GM18508 (cell line): ENCODE measurements at regions not wholly inside any gene's neighbourhood (a gene's known extent, or its start where the extent isn't known, plus 50 kb on each side); places are given as distances from the start of the nearest gene placed in this dataset.
"Not testable (repeated sequence)": the region's sequence is repeated elsewhere in the genome, so short reads cannot be mapped to it uniquely, and the experiment has no call there.

Source experiments
- ATAC-seq: cut with Tn5 transposase; IDR thresholded peaks from one replicate; pipeline ENCODE4 v1.9.1; 2021; ENCODE audit warnings: moderate number of reproducible peaks; ENCODE audit not compliant: insufficient read depth, unreplicated experiment

DNA sequence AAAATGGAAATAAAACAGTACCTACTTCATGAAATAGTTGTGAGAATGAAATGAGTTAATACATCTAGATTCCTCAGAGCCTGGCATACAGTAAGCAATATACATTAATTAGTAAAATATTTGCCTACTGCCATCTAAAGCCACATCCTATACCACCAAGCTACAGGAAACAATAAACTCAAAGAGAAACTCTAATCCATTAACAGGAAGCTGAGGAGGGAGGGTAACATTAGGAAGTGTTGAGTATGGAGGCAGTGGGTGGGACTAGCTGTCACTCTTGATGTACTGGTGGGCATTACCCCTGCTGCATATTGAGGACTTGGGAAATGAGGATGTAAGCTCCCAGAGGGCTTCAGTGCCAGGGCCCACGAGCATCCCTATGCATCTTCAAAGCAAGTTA lies 396.5 kb downstream of the TNS1 start:
- ATAC-seq: no peak

GRCh38 chr2:217604527-217605194 lies 398.1 kb downstream of the TNS1 start:
- no peak for ATAC-seq

DNA sequence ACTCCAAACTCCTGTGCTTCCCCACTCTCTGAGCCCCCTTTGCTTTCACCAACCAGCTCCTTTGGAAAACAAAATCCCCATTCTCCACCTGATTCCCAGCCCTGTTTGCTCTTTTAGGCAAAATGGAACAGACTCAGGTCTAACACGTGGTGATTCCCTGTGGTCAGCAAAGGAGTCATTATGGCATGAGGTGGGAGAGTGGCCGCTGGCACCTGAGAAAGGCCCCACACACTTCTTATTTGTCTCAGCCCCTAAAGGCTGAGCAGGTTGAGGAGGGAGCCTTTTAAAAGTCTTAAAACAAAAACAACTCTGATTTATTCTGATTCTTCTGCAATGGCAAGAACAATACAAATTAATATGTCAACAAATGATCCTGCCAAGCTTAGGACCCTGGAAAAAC lies 401.2 kb downstream of the TNS1 start:
- ATAC-seq: no peak

- ATAC-seq: no peak
Measured at GRCh38 chr2:217599906-217600305, 402.9 kb downstream of the TNS1 start.

DNA sequence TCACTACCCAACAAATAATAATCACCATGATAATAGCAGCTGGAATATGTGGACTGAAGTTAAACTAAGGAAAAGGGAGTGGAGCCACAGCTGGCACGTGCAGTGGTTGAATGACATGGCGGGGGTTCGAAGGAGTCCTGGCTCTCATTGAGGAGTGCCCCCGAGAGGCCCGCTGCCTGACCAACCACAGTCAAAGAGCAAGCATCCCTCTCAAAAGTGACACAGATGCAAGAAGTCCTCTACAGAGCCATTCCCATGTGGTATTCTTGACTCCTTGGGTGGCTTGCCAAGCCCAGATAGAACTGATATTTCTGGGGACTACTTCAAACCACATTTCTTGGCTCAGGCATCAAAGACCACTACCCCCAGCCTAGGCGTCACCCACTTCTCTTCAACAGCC lies 405.1 kb downstream of the TNS1 start:
- no peak for ATAC-seq

DNA sequence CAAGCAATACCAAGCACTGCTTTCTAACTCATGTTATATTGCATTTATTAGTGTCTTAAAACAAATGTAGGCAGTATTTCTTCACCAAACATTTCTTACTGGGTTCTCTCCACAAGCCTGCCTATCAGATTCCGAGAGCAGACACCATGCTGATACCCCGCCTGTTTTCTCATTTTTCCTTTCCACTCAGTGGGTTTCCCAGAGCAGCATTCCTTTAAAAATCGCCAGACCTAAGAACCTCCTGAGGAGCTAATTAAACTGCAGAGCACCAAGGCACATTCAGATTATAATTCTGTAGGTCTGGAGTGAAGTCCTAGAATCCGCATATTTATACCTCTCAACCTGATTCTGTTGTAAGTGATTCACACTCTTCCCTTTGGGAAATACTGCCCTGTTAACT lies 405.6 kb downstream of the TNS1 start:
- no peak for ATAC-seq

DNA sequence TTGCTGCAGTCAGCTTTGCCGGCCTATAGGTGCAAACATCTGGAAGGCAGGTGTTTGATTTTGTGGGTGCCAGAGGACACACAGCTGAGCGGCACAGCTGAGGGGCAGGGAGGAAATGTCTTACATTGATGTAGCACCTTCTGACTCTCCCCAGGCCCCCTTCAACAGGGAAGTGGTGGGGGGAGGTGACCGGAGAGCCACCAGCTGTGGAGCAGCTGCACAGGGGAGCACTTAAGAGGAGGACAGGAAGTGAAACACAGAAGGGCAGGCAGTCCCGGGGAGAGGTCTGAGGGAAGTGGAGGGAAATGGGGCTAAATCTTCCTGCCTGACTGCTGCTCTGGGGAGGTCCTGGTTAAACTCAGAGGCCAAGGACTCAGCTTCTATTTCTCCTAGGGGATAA lies 409.1 kb downstream of the TNS1 start:
- ATAC-seq: no peak

DNA sequence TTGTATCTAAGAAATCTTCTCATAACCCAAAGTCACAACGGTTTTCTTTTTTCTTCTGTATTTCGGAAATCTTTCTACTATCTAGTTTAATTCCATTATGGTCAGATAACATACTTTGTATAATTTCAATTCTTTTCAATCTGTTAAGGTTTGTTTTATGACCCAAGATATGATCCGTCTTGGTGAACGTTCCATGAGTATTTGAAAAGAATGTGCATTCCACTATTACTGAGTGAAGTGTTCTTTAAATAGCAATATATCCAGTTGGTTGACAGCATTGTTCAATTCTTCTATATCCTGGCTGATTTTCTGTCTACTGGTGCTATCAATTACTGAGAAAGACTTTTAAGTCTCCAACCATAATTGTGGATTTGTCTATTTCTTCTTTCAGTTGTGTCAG lies 414.5 kb downstream of the TNS1 start:
- ATAC-seq: no peak

DNA sequence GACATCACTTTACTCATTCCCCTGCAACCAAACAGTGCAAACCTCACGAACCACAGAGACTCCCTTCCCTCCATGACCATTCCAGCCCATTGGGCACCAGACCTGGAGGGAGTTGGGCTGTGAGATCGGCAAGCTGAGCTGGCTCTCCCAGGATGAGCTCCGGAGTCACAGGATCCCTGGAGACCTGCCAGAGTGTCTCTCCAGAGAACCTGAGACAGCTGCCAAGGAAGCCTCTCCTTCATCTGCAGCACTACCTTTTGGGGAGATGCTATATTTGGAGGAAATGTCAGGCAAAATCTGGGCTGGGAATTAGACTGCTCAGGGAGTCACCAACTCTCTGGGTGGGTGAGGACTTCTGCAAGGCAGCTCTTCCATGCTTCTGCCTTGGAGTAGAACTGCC lies 417.4 kb downstream of the TNS1 start:
- no peak for ATAC-seq

DNA sequence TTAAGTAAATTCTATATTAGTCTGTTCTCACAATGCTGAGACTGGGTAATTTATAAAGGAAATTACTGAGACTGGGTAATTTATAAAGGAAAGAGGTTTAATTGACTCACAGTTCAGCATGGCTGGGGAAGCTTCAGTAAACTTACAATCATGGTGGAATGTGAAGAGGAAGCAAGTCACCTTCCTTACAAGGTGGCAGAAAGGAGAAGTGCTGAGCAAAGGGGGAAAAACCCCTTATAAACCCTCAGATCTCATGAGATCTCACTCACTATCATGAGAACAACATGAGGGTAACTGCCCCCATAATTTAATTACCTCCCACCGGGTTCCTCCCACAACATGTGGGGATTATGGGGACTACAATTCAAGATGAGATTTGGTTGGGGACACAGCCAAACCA lies 422.4 kb downstream of the TNS1 start:
- not testable (repeated sequence) for ATAC-seq

GRCh38 chr2:217573571-217573970 lies 429.2 kb downstream of the TNS1 start:
- ATAC-seq: no peak

- no peak for ATAC-seq
Measured at GRCh38 chr2:217570394-217570793, 432.4 kb downstream of the TNS1 start.

GRCh38 chr2:217568289-217568971 lies 434.4 kb downstream of the TNS1 start:
- ATAC-seq: no peak

DNA sequence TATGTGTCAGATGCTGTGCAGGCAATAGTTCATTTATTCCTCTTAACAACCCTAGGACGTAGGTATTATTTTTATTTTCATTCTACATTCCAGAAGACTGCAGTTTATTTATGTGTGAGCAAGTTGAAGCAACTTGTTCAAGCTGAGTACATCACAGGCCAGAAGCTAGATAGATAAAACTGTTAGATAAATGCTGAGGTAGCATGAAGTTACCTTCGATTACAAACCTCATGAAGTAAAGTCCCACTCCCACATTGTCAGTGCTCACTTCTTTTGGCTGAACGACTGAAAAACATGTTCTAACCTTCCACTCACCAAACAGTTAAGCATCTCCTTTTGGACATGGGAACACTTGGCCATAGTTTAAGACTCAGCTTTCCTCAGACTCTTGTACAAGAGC lies 439.2 kb downstream of the TNS1 start:
- ATAC-seq: no peak

DNA sequence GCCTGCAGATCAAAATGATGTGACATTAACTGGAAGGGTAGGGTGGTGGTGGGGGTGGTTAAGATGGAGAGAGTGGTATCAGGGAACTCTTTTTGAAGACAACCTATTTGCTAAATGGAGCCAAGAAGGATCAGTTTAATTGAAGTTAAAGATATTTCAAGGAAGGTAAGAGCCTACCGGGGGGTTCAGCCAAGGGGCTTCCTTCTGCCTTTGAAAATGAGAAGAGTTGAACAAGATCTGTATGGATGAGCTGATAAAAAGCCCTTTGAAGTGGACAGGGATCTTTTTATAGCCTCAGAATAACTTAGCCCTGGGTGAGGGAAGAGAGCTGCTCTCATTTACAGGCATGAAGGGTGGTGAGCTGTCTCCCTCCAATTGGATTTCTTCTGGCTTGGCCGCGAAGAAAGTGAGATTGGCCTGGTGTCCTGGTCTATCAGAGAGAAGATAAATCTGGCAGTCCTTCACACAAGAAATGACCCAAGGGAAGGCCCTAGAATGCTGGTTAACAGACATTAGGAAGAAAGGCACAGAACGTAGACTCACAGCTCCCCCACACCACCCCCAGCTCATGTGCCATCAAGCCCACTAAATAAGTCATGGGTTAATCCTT lies 439.8 kb downstream of the TNS1 start:
- ATAC-seq: no peak

DNA sequence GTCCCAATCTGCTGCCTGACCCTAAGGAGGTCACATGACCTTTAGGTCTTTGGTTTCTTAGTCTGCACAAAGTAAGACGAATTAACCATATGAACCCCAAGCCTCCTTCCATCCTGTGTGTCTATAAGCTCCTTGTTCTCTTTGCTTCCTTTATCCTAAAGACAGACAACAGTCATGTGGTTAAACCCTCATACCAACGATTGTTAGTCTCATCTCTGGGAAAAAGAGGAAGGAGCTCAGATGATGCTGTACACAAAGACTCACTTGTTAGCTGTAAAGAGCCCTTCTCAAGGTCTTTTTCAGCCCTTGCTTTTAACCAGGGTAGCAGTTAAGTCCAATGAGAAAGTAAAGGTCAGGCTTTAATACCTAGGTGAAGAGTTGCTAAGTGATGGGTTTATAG lies 443.7 kb downstream of the TNS1 start:
- no peak for ATAC-seq

GRCh38 chr2:217555081-217555876 lies 447.5 kb downstream of the TNS1 start:
- no peak for ATAC-seq

GRCh38 chr2:217553679-217554078 lies 449.1 kb downstream of the TNS1 start:
- ATAC-seq: no peak

DNA sequence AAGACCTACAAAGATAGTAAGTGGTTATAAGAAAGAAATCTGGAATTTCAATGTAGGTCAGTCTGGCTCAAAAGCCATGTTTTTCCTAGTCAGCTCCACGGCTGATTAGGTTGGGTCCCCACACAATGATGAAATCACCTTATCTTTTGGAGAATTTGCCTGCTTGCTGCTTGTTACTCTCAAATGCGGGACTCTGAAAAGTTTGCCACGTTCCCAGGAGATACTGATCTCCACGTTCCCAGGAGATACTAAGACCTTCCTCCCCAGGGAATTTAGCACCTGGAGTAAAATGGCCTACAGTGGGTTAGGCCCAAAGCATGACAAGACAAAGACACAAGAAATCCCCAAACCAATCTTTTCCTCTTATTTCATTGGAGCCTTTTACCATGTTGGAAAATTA lies 449.6 kb downstream of the TNS1 start:
- no peak for ATAC-seq

DNA sequence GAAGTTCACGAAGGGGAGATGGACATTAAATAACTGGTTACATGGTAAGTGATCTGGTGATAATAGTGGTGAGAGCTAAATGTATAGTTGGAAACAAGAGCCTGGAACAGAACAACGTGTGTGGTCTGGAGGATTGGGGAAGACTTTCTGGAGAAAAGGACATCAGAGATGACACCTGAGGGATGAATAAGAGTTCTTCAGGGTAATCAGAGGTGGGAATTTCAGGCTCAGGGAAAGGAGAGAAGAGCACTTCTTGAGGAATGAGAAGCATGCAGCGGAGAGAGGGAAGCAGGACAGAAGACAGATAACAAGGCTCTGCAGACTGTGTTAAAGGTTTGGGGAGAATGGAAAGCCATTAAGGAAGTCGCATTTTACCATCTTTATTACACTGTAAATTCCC lies 450.7 kb downstream of the TNS1 start:
- no peak for ATAC-seq

GRCh38 chr2:217551252-217551899 lies 451.4 kb downstream of the TNS1 start:
- ATAC-seq: no peak
